ENCODE measurements at regions not wholly inside any gene's neighbourhood (a gene's known extent, or its start where the extent isn't known, plus 50 kb on each side); places are given as distances from the start of the nearest gene placed in this dataset.
"Not testable (repeated sequence)": the region's sequence is repeated elsewhere in the genome, so short reads cannot be mapped to it uniquely, and the experiment has no call there.

GRCh38 chr16:88204131-88205110 lies 178.3 kb upstream of the ZNF469 start:
- not testable (repeated sequence) for DNase-seq

GRCh38 chr16:88205482-88205881 lies 177.3 kb upstream of the ZNF469 start:
- DNase-seq: not testable (repeated sequence)

GRCh38 chr16:88206006-88206405 lies 176.8 kb upstream of the ZNF469 start:
- DNase-seq: not testable (repeated sequence)

- DNase-seq: not testable (repeated sequence)
These were observed 176.2 kb upstream of the ZNF469 start for GRCh38 chr16:88206516-88206915.

- DNase-seq: no peak
These were observed 174.6 kb upstream of the ZNF469 start for GRCh38 chr16:88208112-88208511.

- not testable (repeated sequence) for DNase-seq
These were observed 174.0 kb upstream of the ZNF469 start for GRCh38 chr16:88208776-88209175.

- DNase-seq: not testable (repeated sequence)
These were observed 173.2 kb upstream of the ZNF469 start for GRCh38 chr16:88209579-88209978.

GRCh38 chr16:88213937-88214336 lies 168.8 kb upstream of the ZNF469 start:
- DNase-seq: not testable (repeated sequence)

- not testable (repeated sequence) for DNase-seq
These were observed 161.6 kb upstream of the ZNF469 start for GRCh38 chr16:88221001-88221761.

GRCh38 chr16:88223696-88224095 lies 159.1 kb upstream of the ZNF469 start:
- DNase-seq: not testable (repeated sequence)

GRCh38 chr16:88224131-88224898 lies 158.4 kb upstream of the ZNF469 start:
- DNase-seq: not testable (repeated sequence)

GRCh38 chr16:88225640-88226230 lies 157.0 kb upstream of the ZNF469 start:
- DNase-seq: not testable (repeated sequence)

- not testable (repeated sequence) for DNase-seq
These were observed 156.5 kb upstream of the ZNF469 start for GRCh38 chr16:88226302-88226701.

GRCh38 chr16:88227026-88227721 lies 155.6 kb upstream of the ZNF469 start:
- not testable (repeated sequence) for DNase-seq

GRCh38 chr16:88227722-88228482 lies 154.9 kb upstream of the ZNF469 start:
- DNase-seq: not testable (repeated sequence)

- not testable (repeated sequence) for DNase-seq
These were observed 154.0 kb upstream of the ZNF469 start for GRCh38 chr16:88228751-88229150.

GRCh38 chr16:88229710-88230109 lies 153.0 kb upstream of the ZNF469 start:
- not testable (repeated sequence) for DNase-seq

GRCh38 chr16:88230276-88230966 lies 152.3 kb upstream of the ZNF469 start:
- DNase-seq: not testable (repeated sequence)

- DNase-seq: not testable (repeated sequence)
These were observed 151.7 kb upstream of the ZNF469 start for GRCh38 chr16:88230967-88231615.

- not testable (repeated sequence) for DNase-seq
These were observed 150.9 kb upstream of the ZNF469 start for GRCh38 chr16:88231839-88232238.
